DOHH2 (cell line): ENCODE measurements at regions not wholly inside any gene's neighbourhood (a gene's known extent, or its start where the extent isn't known, plus 50 kb on each side); places are given as distances from the start of the nearest gene placed in this dataset.
A peak's percentile ranks its signal among the peaks of the same experiment; 100 is the strongest.

Experiments used
- H3F3A ChIP-seq: fragments of 200-600 bp; sonication (generic), shearing (Covaris generic); 2 replicates; pipeline ENCODE4 v1.6.0; 2016; ENCODE audit warnings: antibody characterized with exemption, mild to moderate bottlenecking; ENCODE audit not compliant: control insufficient read depth, insufficient read depth
- H3K27ac ChIP-seq: fragments of 200-600 bp; sonication (generic); 2 replicates; pipeline ENCODE4 v1.5.1; 2014; ENCODE audit warnings: low read depth, mild to moderate bottlenecking, low read length, moderate library complexity
- H3K27me3 ChIP-seq: fragments of 200-600 bp; sonication (generic); 2 replicates; pipeline ENCODE4 v1.6.1; 2014; ENCODE audit warnings: mild to moderate bottlenecking, low read length, mixed read lengths; ENCODE audit not compliant: control insufficient read depth
- H3K36me3 ChIP-seq: fragments of 200-600 bp; sonication (generic); 2 replicates; pipeline ENCODE4 v1.6.1; 2014; ENCODE audit warnings: mild to moderate bottlenecking, low read length, moderate library complexity, mixed read lengths; ENCODE audit not compliant: control insufficient read depth
- H3K4me1 ChIP-seq: fragments of 200-600 bp; sonication (generic); 2 replicates; pipeline ENCODE4 v1.6.1; 2014; ENCODE audit warnings: mild to moderate bottlenecking, low read length, mixed read lengths; ENCODE audit not compliant: control insufficient read depth
- H3K4me2 ChIP-seq: fragments of 200-600 bp; sonication (generic); 2 replicates; pipeline ENCODE4 v1.6.0; 2014; ENCODE audit warnings: mild to moderate bottlenecking, low read length, moderate library complexity
- H3K4me3 ChIP-seq: fragments of 200-600 bp; sonication (generic); 2 replicates; pipeline ENCODE4 v1.5.1; 2014; ENCODE audit warnings: mild to moderate bottlenecking, low read length, mixed read lengths
- H3K79me2 ChIP-seq: fragments of 200-600 bp; sonication (generic); 2 replicates; pipeline ENCODE4 v1.6.1; 2014; ENCODE audit warnings: mild to moderate bottlenecking, low read length, mixed read lengths; ENCODE audit not compliant: control insufficient read depth
- H3K9me2 ChIP-seq: fragments of 200-600 bp; sonication (generic); replicated peaks from 2 replicates; pipeline ENCODE4 v1.6.1; 2014; ENCODE audit warnings: mild to moderate bottlenecking, low read length, mixed read lengths; ENCODE audit not compliant: control insufficient read depth
- H3K9me3 ChIP-seq: fragments of 200-600 bp; sonication (generic); 2 replicates; pipeline ENCODE4 v1.6.1; 2014; ENCODE audit warnings: antibody characterized with exemption, low read length, mixed read lengths; ENCODE audit not compliant: control insufficient read depth, insufficient read depth
- H4K20me1 ChIP-seq: fragments of 200-600 bp; sonication (generic); 2 replicates; pipeline ENCODE4 v1.6.0; 2014; ENCODE audit warnings: low read depth, mild to moderate bottlenecking, antibody characterized with exemption, low read length, moderate library complexity; ENCODE audit not compliant: control insufficient read depth, insufficient read depth
- CTCF ChIP-seq: fragments of 200-600 bp; sonication (generic); IDR thresholded peaks from one replicate; pipeline ENCODE4 v1.5.1; 2014; ENCODE audit warnings: antibody characterized with exemption, mild to moderate bottlenecking, low read depth, low read length; ENCODE audit not compliant: poor library complexity, severe bottlenecking
- EZH2phosphoT487 ChIP-seq: fragments of 200-600 bp; sonication (generic); IDR thresholded peaks from 2 replicates; pipeline ENCODE4 v1.6.1; 2017; ENCODE audit warnings: borderline replicate concordance, mild to moderate bottlenecking, antibody characterized with exemption, low read length, moderate library complexity, mixed read lengths

GRCh38 chr3:170637306-170637705, 51.4 kb upstream of the SLC7A14 start:
- H3K36me3 ChIP-seq, result no peaks in the 10 kb centered on the region
- H3K27ac ChIP-seq, result no peak overlapping the region
- H3K9me2 ChIP-seq, result no peaks in the 10 kb centered on the region
- H3K79me2 ChIP-seq, result no peaks in the 10 kb centered on the region
- H3K4me1 ChIP-seq, result peaks cover 93% of the 10 kb centered on the region
- no peaks in the 10 kb centered on the region for H3K9me3 ChIP-seq
- H3K4me3 ChIP-seq, result no peak overlapping the region
- H3K27me3 ChIP-seq, result no peaks in the 10 kb centered on the region
- no peaks in the 10 kb centered on the region for H4K20me1 ChIP-seq
- no peak overlapping the region for H3K4me2 ChIP-seq
- TF ChIP-seq EZH2phosphoT487 (no peak), CTCF (no peak)
- H3F3A ChIP-seq, result peaks cover 32% of the 10 kb centered on the region

- Histone ChIP-seq H3K27me3 (no peaks in the 10 kb centered on the region), H3K9me3 (no peaks in the 10 kb centered on the region), H3K9me2 (no peaks in the 10 kb centered on the region), H3K27ac (peak overlapping the region; percentile 86), H3F3A (peaks cover 32% of the 10 kb centered on the region), H3K36me3 (no peaks in the 10 kb centered on the region), H3K4me3 (peak overlapping the region; percentile 48), H3K79me2 (no peaks in the 10 kb centered on the region), H3K4me1 (peaks cover 93% of the 10 kb centered on the region), H3K4me2 (peak overlapping the region; percentile 65), H4K20me1 (no peaks in the 10 kb centered on the region)
- TF ChIP-seq EZH2phosphoT487 (no peak), CTCF (no peak)
Measured at GRCh38 chr3:170636400-170636973, 50.6 kb upstream of the SLC7A14 start.
